Mammary epithelial cell (primary cell): ENCODE measurements at regions not wholly inside any gene's neighbourhood (a gene's known extent, or its start where the extent isn't known, plus 50 kb on each side); places are given as distances from the start of the nearest gene placed in this dataset.

Experiments used
- CTCF ChIP-seq, 2 donors: IDR thresholded peaks in 1 of 2; conservative IDR thresholded peaks in 1 of 2; 2 replicates each; pipeline ENCODE4 v1.5.1; 2011 to 2012; ENCODE audit warnings: inconsistent platforms in 2 of 2, low read length in 2 of 2, mild to moderate bottlenecking in 2 of 2, control low read depth in 1 of 2, low read depth in 1 of 2; ENCODE audit not compliant: insufficient read depth in 1 of 2; ENCODE audit errors: extremely low read depth in 1 of 2
- EZH2 ChIP-seq: IDR thresholded peaks from 2 replicates; pipeline ENCODE4 v1.6.1; 2012; ENCODE audit warnings: low read length, inconsistent platforms, borderline replicate concordance

- TF ChIP-seq EZH2 (no peak), CTCF (conservative IDR thresholded peaks at IDR 0.05 in 1 of 2, IDR thresholded peaks at IDR 0.05 in 1 of 2; ENCODE audit: extremely low read depth in 1 of 2, insufficient read depth in 1 of 2, low read depth in 1 of 2, low read length in 2 of 2) (no peak)
Observed at GRCh38 chr7:15104411-15105092, 202.0 kb upstream of the DGKB start.
